HepG2 (cell line): ENCODE measurements at regions not wholly inside any gene's neighbourhood (a gene's known extent, or its start where the extent isn't known, plus 50 kb on each side); places are given as distances from the start of the nearest gene placed in this dataset.

ENCODE experiments used
- ATAC-seq: fragments of 200-7000 bp; cut with Tn5 transposase; 3 replicates; pipeline ENCODE4 v1.9.1; 2020; ENCODE audit warnings: mild to moderate bottlenecking, moderate library complexity
- BruUV-seq: library from RNA; stranded (reverse); fragments of 400-500 nt; replicated peaks from 2 replicates; lab custom pipeline; 2021; lab: Mats Ljungman, UMichigan
- CTCF ChIA-PET: fragments of 300-600 bp; formaldehyde crosslinking; extraction: SDS; loops from one replicate; lab custom pipeline; 2021; ENCODE audit warnings: low total read pairs, inconsistent platforms, low intra/inter-chr PET ratio; lab: Yijun Ruan, JAX
- POLR2A ChIA-PET: fragments of 350-600 bp; sonication (Branson Sonifier 250); formaldehyde crosslinking; loops from one replicate; lab custom pipeline; 2020; ENCODE audit warnings: antibody characterized with exemption, inconsistent platforms; lab: Yijun Ruan, JAX
- DNase-seq: peaks from one replicate; pipeline ENCODE4 v3.0.0-alpha.2; 2015; ENCODE audit warnings: low spot score
- FAIRE-seq: peaks from 3 replicates; lab custom pipeline; 2011; peaks lifted over from hg19 to GRCh38; lab: Jason Lieb, UNC
- H2AFZ ChIP-seq: one replicate; pipeline ENCODE4 v1.6.1; 2011; ENCODE audit warnings: low read length, inconsistent platforms
- H3K27ac ChIP-seq: fragments of 300-600 bp; 3 replicates; pipeline ENCODE4 v1.8.0; 2011; ENCODE audit warnings: mixed run types, mild to moderate bottlenecking, mixed read lengths, low read length, inconsistent platforms; ENCODE audit not compliant: insufficient read depth; ENCODE audit errors: extremely low read length
- H3K27me3 ChIP-seq, 2 experiments: fragments of 200-600 bp in 1 of 2; 2 replicates in 1 of 2; 3 replicates in 1 of 2; pipeline versions ENCODE4 v1.6.0 to v1.8.0; 2011; ENCODE audit warnings: low read length in 2 of 2, mild to moderate bottlenecking in 2 of 2, moderate library complexity in 2 of 2, inconsistent platforms in 1 of 2; ENCODE audit not compliant: insufficient read depth in 2 of 2, control insufficient read depth in 1 of 2
- H3K36me3 ChIP-seq, 2 experiments: fragments of 200-600 bp in 1 of 2; replicated peaks in 1 of 2; 2 replicates in 1 of 2; 3 replicates in 1 of 2; pipeline versions ENCODE4 v1.5.1 to v1.8.0; 2011; ENCODE audit warnings: low read length in 2 of 2, inconsistent platforms in 1 of 2; ENCODE audit not compliant: insufficient read depth in 2 of 2, control insufficient read depth in 1 of 2
- H3K4me1 ChIP-seq: 2 replicates; pipeline ENCODE4 v1.5.1; 2012; ENCODE audit warnings: low read length, inconsistent platforms; ENCODE audit not compliant: insufficient read depth
- H3K4me2 ChIP-seq: 2 replicates; pipeline ENCODE4 v1.6.0; 2011; ENCODE audit warnings: low read depth, low read length, inconsistent platforms
- H3K4me3 ChIP-seq, 3 experiments: fragments of 200-600 bp in 1 of 3; sonication (generic), shearing (Covaris generic) in 1 of 3; replicated peaks in 1 of 3; 2 replicates each; pipeline ENCODE4 v1.5.1; 2011 to 2016; ENCODE audit warnings: low read length in 3 of 3, inconsistent platforms in 2 of 3, low read depth in 2 of 3, mild to moderate bottlenecking in 2 of 3, control low read depth in 1 of 3, mixed read lengths in 1 of 3; ENCODE audit not compliant: insufficient read depth in 1 of 3
- H3K79me2 ChIP-seq: one replicate; pipeline ENCODE4 v1.6.1; 2011; ENCODE audit warnings: low read length, inconsistent platforms; ENCODE audit not compliant: insufficient read depth
- H3K9ac ChIP-seq: 2 replicates; pipeline ENCODE4 v1.6.0; 2011; ENCODE audit warnings: mild to moderate bottlenecking, low read depth, low read length, inconsistent platforms; ENCODE audit not compliant: insufficient read depth
- H3K9me3 ChIP-seq: 2 replicates; pipeline ENCODE4 v1.5.1; 2012; ENCODE audit warnings: mild to moderate bottlenecking, low read length
- H4K20me1 ChIP-seq: 2 replicates; pipeline ENCODE4 v1.6.0; 2011; ENCODE audit warnings: inconsistent platforms, mild to moderate bottlenecking, low read length, moderate library complexity; ENCODE audit not compliant: insufficient read depth
- ATF7-NPFF ChIP-seq: sonication (generic); formaldehyde crosslinking; IDR thresholded peaks from 2 replicates; pipeline ENCODE4 v1.8.1; 2023; ENCODE audit warnings: mild to moderate bottlenecking, low read depth, missing genetic modification reagents, moderate library complexity
- DMTF1 ChIP-seq: sonication (generic); formaldehyde crosslinking; IDR thresholded peaks from 2 replicates; pipeline ENCODE4 v1.4.0; 2020; ENCODE audit warnings: mild to moderate bottlenecking, missing genetic modification reagents
- GABPB1 ChIP-seq: IDR thresholded peaks from 2 replicates; pipeline ENCODE4 v1.6.1; 2016; ENCODE audit warnings: mild to moderate bottlenecking, missing genetic modification reagents, moderate library complexity, missing compliant biosample characterization
- HOMEZ ChIP-seq: IDR thresholded peaks from 2 replicates; pipeline ENCODE4 v1.6.1; 2016; ENCODE audit warnings: low read depth
- PITX1 ChIP-seq: sonication (generic); formaldehyde crosslinking; IDR thresholded peaks from 2 replicates; pipeline ENCODE4 v1.5.1; 2020; ENCODE audit warnings: mild to moderate bottlenecking, missing genetic modification reagents
- U2AF1 ChIP-seq: fragments of 200-400 bp; formaldehyde crosslinking; optimal IDR thresholded peaks from 2 replicates; pipeline ENCODE3; 2017; ENCODE audit warnings: mild to moderate bottlenecking, low read depth, low read length
- XRCC5 ChIP-seq: fragments of 200-400 bp; formaldehyde crosslinking; optimal IDR thresholded peaks from 2 replicates; pipeline ENCODE3; 2017; ENCODE audit warnings: mild to moderate bottlenecking, low read length
- ZBTB34 ChIP-seq: sonication (generic); formaldehyde crosslinking; IDR thresholded peaks from 2 replicates; pipeline ENCODE4 v1.8.0; 2022; ENCODE audit warnings: mild to moderate bottlenecking, missing genetic modification reagents
- ZNF3 ChIP-seq: IDR thresholded peaks from 2 replicates; pipeline ENCODE4 v1.7.0; 2017; ENCODE audit warnings: inconsistent platforms
- ZNF549 ChIP-seq: sonication (generic); formaldehyde crosslinking; IDR thresholded peaks from 2 replicates; pipeline ENCODE4 v1.5.0; 2020; ENCODE audit warnings: missing genetic modification reagents
- ZNF761 ChIP-seq: sonication (generic); formaldehyde crosslinking; conservative IDR thresholded peaks from 2 replicates; pipeline ENCODE4 v1.4.0; 2020; ENCODE audit warnings: mild to moderate bottlenecking, missing genetic modification reagents
- ZSCAN31 ChIP-seq: sonication (generic); formaldehyde crosslinking; IDR thresholded peaks from 2 replicates; pipeline ENCODE4 v1.5.0; 2020; ENCODE audit warnings: low read depth, mild to moderate bottlenecking, missing genetic modification reagents
- WGBS: methylation state at CpG from one replicate; pipeline ENCODE4 v1.1.6; 2017; ENCODE audit warnings: low lambda C conversion rate; 5-methylcytosine and 5-hydroxymethylcytosine counted together
- in situ Hi-C: cut with HindIII; loops from 2 replicates; pipeline ENCODE4 v1.10.0; 2017; ENCODE audit warnings: low pct_unique_long_range_greater_than_20kb; ENCODE audit not compliant: extremely low pct_ligation_motif_present
- intact Hi-C: fragments of 100-400 bp; cut with micrococcal nuclease; formaldehyde crosslinking; loops from one replicate; pipeline ENCODE4 v1.10.0; 2022; ENCODE audit not compliant: unreplicated experiment
- TF ChIP-seq, protein P1 (sequence below): conservative IDR thresholded peaks from 2 replicates; pipeline ENCODE4 v1.6.1; 2018; ENCODE audit warnings: missing genetic modification reagents

GRCh38 chr13:83547043-83547442 lies 335.2 kb downstream of the SLITRK1 start (continued):
- TF ChIP-seq, protein P1, sequence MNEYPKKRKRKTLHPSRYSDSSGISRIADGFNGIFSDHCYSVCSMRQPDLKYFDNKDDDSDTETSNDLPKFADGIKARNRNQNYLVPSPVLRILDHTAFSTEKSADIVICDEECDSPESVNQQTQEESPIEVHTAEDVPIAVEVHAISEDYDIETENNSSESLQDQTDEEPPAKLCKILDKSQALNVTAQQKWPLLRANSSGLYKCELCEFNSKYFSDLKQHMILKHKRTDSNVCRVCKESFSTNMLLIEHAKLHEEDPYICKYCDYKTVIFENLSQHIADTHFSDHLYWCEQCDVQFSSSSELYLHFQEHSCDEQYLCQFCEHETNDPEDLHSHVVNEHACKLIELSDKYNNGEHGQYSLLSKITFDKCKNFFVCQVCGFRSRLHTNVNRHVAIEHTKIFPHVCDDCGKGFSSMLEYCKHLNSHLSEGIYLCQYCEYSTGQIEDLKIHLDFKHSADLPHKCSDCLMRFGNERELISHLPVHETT (CRISPR knock-in tag) = no peak
- no peak for TF ChIP-seq XRCC5
- TF ChIP-seq PITX1 = no peak
- no peak for TF ChIP-seq ATF7-NPFF
- no peak for TF ChIP-seq ZNF3
- TF ChIP-seq ZNF549 (CRISPR knock-in tag) = no peak
- TF ChIP-seq U2AF1 = no peak

DNA sequence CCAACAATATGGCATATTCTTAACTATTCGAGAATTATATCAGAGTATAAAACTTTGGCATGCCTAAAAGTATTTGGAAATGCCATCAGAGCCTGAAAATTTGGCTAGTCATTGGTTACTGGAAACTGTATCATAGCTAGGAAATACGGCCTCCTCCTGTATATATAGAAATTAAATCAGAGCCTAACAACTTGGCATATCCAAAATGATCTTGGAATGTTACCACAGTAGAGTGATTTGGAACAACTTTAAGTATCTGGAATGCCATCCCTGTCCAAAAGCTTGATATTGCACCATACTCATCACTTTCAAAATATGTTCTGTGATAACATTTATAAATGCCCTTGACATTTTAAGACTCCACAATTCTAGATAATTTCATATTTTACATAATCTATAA lies 335.8 kb downstream of the SLITRK1 start:
- H3K4me3 ChIP-seq = no peak overlapping the region
- H3K4me2 ChIP-seq = no peak overlapping the region
- POLR2A ChIA-PET = no interaction called here
- no peak overlapping the region for H2AFZ ChIP-seq
- H3K27ac ChIP-seq = no peak overlapping the region
- no peaks in the 10 kb centered on the region for H3K79me2 ChIP-seq
- intact Hi-C loops (no loop called here), in situ Hi-C loops (no loop called here)
- no TSS peak for BruUV-seq
- WGBS = 3% methylated on average over 2 of the region's 2 CpGs
- no peaks in the 10 kb centered on the region for H3K4me1 ChIP-seq
- no peaks in the 10 kb centered on the region for H3K36me3 ChIP-seq
- no peaks in the 10 kb centered on the region; a peak in 1 of 5 replicates for H3K27me3 ChIP-seq
- H3K9ac ChIP-seq = no peak overlapping the region
- no peak for DNase-seq
- ATAC-seq = no peak
- no peaks in the 10 kb centered on the region for H4K20me1 ChIP-seq
- CTCF ChIA-PET = no interaction called here
- no peak for TF ChIP-seq ZBTB34 (CRISPR knock-in tag)
- TF ChIP-seq HOMEZ = no peak
- no peak for TF ChIP-seq GABPB1 (CRISPR knock-in tag)
- TF ChIP-seq ZNF761 = no peak
- TF ChIP-seq ZSCAN31 (CRISPR knock-in tag) = no peak
- TF ChIP-seq DMTF1 = no peak
- FAIRE-seq = no peak
- H3K9me3 ChIP-seq = peaks cover 31% of the 10 kb centered on the region
